ENCODE measurements at regions not wholly inside any gene's neighbourhood (a gene's known extent, or its start where the extent isn't known, plus 50 kb on each side); places are given as distances from the start of the nearest gene placed in this dataset.

GRCh38 chr4:62226082-62226481 is 1026.0 kb downstream of the ADGRL3 start:
- TF ChIP-seq, protein P1, sequence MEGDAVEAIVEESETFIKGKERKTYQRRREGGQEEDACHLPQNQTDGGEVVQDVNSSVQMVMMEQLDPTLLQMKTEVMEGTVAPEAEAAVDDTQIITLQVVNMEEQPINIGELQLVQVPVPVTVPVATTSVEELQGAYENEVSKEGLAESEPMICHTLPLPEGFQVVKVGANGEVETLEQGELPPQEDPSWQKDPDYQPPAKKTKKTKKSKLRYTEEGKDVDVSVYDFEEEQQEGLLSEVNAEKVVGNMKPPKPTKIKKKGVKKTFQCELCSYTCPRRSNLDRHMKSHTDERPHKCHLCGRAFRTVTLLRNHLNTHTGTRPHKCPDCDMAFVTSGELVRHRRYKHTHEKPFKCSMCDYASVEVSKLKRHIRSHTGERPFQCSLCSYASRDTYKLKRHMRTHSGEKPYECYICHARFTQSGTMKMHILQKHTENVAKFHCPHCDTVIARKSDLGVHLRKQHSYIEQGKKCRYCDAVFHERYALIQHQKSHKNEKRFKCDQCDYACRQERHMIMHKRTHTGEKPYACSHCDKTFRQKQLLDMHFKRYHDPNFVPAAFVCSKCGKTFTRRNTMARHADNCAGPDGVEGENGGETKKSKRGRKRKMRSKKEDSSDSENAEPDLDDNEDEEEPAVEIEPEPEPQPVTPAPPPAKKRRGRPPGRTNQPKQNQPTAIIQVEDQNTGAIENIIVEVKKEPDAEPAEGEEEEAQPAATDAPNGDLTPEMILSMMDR (conservative IDR thresholded peaks at IDR 0.05; ENCODE audit: low read length): no peak
- no peak for TF ChIP-seq EZH2phosphoT487 (IDR thresholded peaks at IDR 0.05; ENCODE audit: borderline replicate concordance, low read depth, low read length)

Data from OCI-LY7 (cell line).